HG03457 (cell line): ENCODE measurements at regions not wholly inside any gene's neighbourhood (a gene's known extent, or its start where the extent isn't known, plus 50 kb on each side); places are given as distances from the start of the nearest gene placed in this dataset.
A peak's percentile ranks its signal among the peaks of the same experiment; 100 is the strongest.

ENCODE experiments used
- ATAC-seq: cut with Tn5 transposase; IDR thresholded peaks from one replicate; pipeline ENCODE4 v1.9.1; 2021; ENCODE audit warnings: moderate number of reproducible peaks; ENCODE audit not compliant: unreplicated experiment

GRCh38 chr13:106383791-106384190 is 151.7 kb downstream of the EFNB2 start:
- no peak for ATAC-seq

DNA sequence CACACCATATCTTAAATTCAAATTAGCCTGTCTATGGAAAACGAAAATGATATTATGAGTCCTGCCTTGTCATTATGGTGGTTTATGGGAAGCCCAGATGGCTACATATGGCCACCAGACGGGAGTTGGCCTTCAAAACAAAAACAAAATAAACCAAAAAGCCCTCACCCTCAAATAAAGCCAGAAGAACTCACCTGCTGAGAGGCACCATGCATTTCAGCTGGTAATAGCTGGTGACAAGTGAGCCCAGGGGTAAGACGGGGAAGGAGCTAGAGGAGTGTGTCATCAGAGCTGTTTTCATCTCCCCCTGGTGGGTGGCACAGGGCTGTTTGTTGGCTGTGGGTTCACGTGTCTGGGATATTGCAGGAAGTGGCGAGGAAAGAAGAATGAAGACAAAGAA is 152.9 kb downstream of the EFNB2 start:
- ATAC-seq, result no peak

- no peak for ATAC-seq
These were observed 154.4 kb downstream of the EFNB2 start for GRCh38 chr13:106381091-106381490.

DNA sequence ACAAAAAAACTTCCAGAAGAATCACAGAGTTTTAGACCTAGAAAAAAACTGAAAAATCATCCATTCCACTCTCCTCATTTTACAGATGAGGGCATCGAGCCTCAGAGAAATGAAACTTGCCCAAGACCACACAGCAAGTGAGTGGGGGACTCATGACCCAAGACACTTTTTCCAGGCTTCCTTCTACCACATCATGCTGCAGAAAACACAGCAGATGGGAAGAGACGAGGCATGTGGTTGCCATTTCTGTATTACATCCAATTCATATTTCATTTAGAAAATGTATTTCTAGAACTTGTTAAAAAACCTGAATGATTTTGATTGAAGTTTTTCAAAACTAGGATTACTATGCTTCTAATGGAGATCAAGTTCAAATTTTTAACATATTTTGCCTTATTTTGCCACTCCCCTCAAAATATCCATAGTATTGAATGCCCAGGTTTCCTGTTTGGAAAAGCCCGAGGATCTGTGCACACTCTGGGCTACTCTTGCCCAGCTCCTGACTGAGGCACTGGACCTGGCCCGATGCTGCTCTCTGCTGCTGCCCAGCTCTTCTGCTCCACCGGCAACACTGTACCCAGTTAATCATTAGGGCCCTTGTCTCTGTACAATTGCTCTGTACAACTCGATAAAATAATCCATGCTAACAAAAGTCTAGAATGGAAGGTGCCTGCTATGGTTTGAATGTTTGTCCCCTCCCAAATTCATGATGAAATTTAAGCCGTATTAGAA is 157.4 kb downstream of the EFNB2 start:
- no peak for ATAC-seq

DNA sequence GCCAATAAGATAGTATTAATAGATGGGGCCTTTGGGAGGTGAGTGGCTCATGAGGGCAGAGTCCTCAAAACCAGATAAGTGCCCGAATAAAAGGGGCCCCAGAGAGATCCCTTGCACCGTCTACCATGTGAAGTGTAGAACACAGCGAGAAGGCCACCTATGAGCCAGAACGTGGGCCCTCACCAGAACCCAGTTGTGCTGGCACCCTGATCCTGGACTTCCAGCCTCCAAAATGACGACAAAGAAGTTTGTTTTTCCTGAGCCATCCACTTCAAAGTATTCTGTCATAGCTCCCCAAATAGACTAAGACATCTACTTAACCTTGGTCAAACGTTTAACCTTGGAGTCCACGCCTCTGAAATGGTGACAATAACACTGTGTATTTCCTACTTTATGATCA is 158.1 kb downstream of the EFNB2 start:
- no peak for ATAC-seq

DNA sequence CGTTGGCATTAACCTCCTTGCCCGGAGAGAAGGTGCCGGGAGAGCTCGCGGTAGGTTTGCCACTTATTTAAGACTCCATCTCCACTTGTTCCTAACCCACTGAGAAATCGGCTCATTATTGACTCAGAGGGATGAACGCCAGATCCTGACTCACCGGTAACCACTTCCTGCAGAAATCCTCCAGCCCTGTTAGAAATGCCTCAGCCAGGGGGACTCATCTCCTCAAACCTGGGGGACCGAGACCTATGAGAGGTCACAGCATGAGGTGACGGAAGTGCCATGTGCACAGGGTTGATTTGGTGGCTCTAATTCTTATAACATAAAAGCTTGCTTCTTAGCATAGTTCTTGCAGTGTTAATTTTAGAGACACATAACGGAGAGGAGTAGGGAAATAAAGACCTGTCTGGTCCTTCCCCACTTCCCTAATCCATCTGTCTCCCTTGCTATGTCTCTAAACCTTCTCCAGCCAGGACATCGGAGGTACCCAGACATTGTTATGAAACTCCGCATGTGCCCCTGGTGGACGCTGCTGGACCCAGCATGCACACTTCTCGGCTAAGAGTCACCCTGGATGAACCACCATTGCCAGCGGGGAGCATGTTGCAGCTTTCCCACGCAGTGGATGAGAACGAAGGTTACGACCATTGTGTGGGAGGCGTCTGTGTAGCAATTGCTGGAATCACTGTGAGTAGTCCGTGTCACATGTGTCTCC is 158.9 kb downstream of the EFNB2 start:
- ATAC-seq, result no peak

DNA sequence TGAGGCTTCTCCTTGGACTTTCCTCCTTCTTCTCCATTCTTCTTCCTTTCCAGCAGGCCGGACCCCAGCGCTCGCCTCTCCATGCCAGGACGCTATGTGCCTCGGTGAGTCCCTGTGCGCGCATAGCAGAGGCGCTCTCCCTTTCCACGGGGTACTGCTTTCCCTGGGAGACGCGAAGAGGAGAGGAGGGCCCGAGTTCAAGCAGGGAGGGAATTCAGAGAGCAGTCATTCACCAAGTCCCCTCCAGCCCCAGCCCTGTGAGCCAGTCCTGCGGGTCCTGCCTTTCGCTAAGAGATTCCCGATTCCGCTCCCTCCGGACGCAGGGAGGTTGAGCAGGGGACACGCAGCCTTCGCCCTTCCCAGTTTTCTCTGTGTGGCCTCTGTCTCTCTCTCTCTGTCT is 160.4 kb downstream of the EFNB2 start:
- ATAC-seq, result no peak

DNA sequence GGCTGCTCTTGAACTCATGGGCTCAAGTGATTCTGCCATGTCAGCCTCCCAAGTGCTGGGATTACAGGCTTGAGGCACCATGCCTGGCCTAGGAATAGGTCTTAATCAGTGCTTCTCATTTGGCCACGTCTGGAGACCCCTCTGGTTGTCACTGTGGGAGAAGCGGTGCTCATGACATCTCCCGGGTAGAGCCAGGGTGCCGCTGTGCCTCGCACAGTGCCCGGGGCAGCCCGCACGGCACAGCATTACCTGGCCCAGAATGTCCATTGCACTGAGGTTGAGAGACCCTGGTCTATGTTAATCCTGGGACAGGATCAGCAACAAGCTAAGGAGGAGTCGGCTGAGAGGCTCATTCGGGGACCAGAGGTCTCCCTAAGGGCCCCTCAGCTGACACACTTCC is 160.8 kb downstream of the EFNB2 start:
- ATAC-seq, result no peak

DNA sequence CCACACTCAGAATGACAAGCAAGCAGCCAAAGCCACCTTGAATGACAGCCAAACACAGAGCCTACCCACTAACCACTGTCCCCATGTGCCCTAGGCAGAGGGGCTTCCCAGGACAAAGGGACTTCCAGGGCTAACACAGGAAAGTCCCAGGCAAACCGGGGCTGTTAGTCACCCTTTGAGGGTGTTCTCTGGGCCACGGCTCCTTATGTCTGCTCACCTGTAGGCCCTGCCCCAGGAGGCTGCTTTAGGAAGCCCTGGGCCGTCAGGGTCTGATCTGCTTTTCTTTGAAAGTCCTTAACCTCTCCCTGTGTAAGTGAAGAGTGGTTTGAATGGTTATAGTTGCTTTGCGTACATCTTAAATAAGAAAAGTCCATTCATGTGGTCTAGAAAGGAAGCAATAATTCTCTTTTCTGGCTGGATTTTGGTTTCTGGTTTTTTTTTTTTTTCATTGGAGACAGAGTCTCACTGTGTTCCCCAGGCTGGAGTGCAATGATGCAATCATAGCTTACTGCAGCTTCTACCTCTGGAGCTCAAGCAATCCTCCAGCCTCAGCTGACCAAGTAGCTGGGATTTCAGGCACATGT is 161.4 kb downstream of the EFNB2 start:
- ATAC-seq, result peak; percentile 83

- peak; percentile 65 for ATAC-seq
These were observed 162.0 kb downstream of the EFNB2 start for GRCh38 chr13:106373304-106373988.

GRCh38 chr13:106372199-106373155 is 163.0 kb downstream of the EFNB2 start:
- peak; percentile 35 for ATAC-seq

DNA sequence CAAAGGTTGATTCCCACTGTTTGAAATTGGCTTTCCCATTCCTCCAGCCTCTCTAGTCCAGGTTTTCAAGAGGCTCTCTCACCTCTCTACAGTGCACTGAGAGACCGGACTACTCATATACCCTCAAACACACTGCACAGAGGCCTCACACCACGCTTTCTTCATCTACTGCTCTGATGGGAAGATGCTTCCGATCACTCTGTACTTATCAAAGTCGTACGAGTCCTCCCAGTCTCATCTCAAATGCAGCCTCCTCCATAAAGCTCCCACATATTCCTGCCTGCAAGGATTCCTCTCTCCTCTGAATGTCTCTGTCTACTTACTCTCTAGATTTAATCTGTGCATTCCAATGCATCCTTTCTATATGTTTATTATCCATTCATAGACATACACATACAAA is 164.4 kb downstream of the EFNB2 start:
- ATAC-seq, result no peak

DNA sequence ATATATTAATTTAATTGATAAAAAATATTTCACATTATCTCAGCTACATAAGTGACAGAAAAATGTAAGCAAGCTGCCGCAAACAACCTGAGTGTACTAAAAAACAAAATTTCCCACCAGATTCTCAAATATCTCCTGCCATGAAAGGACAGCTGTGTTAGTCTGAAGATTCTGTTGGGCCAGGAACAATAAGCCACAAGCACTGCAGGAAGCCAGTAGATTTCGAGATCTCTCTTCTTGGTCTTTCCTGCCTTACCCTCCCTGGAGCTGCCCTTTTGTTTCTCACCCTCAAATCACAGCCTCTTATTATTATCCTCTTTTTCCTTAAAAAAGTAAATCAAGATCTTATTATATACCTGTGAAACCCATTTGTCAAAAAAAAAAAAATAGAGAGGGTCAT is 165.6 kb downstream of the EFNB2 start:
- ATAC-seq, result no peak

DNA sequence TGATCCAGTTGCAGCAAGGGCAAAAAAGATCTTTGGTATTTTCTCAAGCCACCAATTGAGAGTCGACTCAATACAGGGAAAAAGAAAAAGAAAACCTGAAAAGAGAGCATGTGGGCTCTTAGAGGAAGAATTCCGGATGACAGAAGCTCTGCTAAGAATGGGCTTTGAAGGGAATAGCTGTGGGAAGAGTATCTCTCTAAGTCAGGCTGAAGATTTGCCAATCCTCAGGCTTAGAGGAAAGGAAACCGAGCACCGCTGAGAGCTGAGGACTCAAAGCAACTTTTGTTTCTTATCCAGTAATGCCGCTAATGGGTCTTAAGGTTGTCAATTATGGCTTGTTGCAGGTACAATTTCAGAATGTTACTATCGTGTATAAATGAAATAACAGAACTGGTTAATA is 166.4 kb downstream of the EFNB2 start:
- ATAC-seq, result no peak

DNA sequence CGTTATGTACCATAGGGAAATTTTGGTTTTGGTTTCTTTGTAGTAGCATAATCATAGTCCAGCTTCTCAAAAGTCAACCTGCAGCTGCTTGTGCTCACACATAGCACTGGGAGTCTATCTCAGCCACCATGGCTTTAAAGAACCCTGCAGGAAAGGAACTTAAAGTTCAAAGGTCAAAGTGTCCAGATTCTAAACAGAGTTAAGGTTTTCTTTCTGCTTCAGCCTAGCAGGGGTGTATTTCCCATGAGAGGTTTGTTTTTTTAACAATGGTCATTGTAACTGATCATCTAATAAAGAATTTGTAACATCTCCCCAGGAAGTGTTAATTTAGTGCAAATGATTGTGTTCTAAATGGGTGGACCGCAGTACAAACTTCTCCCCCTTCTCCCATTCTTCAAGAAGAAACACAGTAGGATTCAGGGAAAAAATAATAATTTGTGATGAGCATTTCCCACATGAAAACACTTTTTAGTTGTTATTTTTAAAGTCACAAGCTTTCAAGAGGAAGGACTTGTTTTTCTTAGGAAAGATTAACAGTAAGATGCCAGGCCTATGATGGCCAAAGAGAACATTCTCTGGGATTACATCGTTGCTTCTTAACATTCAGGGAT is 168.0 kb downstream of the EFNB2 start:
- no peak for ATAC-seq

DNA sequence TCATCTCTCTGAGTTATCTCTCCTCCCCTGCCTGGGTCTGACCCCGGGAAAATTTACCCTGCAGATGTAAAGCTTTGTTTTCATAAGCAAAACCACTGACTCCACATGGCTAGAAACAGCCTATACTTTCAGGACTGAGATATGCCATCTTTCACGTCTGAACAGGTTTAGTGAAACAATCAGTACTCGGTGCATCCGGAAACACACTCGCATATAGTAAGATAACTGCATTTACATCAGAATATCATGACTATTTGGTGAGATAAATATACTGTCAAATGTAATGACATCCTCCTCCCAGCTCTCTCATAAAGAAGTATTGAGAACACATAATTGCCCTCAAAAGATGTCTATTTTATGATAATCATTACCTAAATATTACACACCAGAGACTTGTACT is 172.8 kb downstream of the EFNB2 start:
- no peak for ATAC-seq

DNA sequence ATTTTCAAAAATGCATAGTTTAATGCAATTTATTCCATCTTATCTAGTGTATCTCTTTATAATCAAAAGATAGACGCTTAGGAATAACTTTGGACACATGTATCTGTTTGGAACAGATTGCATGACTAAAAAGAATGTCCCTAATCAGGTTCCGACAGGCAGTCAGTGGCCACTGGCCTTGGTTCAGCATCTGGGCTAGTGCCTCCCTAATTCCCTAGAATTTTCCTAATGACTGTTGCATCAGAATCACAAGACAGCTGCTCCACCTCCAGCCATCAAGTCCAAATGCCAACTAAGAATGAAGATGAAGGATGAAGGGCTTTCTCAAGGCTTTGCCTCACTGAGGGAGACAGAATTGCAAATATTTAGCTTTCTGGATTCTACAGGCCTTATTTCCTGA is 173.8 kb downstream of the EFNB2 start:
- ATAC-seq, result no peak

- no peak for ATAC-seq
These were observed 178.3 kb downstream of the EFNB2 start for GRCh38 chr13:106357198-106357597.

- no peak for ATAC-seq
These were observed 179.6 kb downstream of the EFNB2 start for GRCh38 chr13:106355866-106356265.

GRCh38 chr13:106354961-106355360 is 180.5 kb downstream of the EFNB2 start:
- no peak for ATAC-seq
